ENCODE measurements at regions not wholly inside any gene's neighbourhood (a gene's known extent, or its start where the extent isn't known, plus 50 kb on each side); places are given as distances from the start of the nearest gene placed in this dataset.

GRCh38 chr1:79976287-79976686 is 969.8 kb upstream of the ADGRL4 start:
- no peaks in the 10 kb centered on the region for H3K36me3 ChIP-seq (ENCODE audit: control insufficient read depth in 4 of 4, insufficient read depth in 4 of 4, low read length in 4 of 4)
- no peak overlapping the region for H3K27ac ChIP-seq (ENCODE audit: low read depth in 1 of 2, low read length in 1 of 2)
- no peaks in the 10 kb centered on the region for H3K27me3 ChIP-seq (ENCODE audit: control insufficient read depth in 3 of 3, insufficient read depth in 3 of 3, low read length in 2 of 3)
- no peak overlapping the region for H3K9ac ChIP-seq (ENCODE audit: insufficient read depth in 1 of 2, low read length in 2 of 2)
- peaks cover 0 to 17% (median 0%) of the 10 kb centered on the region in 5 donors for H3K4me1 ChIP-seq (ENCODE audit: control insufficient read depth in 5 of 5, insufficient read depth in 5 of 5, low read length in 5 of 5)
- H3K9me3 ChIP-seq (ENCODE audit: control insufficient read depth in 4 of 4, insufficient read depth in 3 of 4, low read length in 3 of 4), result no peaks in the 10 kb centered on the region
- ATAC-seq (ENCODE audit: insufficient read depth, low FRiP score), result no peak
- H3K4me3 ChIP-seq, result no peak overlapping the region
- WGBS, 2 donors, result 81 to 87% methylated on average over 3 of the region's 3 CpGs
- TF ChIP-seq CTCF (IDR thresholded peaks at IDR 0.05; ENCODE audit: control extremely low read depth, extremely low read depth), result no peak
- no peak for DNase-seq

GRCh38 chr1:79974659-79975058 is 968.1 kb upstream of the ADGRL4 start:
- WGBS, 2 donors, result 92 to 94% methylated on average over 7 of the region's 7 CpGs
- H3K4me3 ChIP-seq, result no peak overlapping the region
- no peaks in the 10 kb centered on the region for H3K9me3 ChIP-seq (ENCODE audit: control insufficient read depth in 4 of 4, insufficient read depth in 3 of 4, low read length in 3 of 4)
- no peak for DNase-seq
- no peak for ATAC-seq (ENCODE audit: insufficient read depth, low FRiP score)
- no peak overlapping the region for H3K9ac ChIP-seq (ENCODE audit: insufficient read depth in 1 of 2, low read length in 2 of 2)
- peaks cover 0 to 7% (median 0%) of the 10 kb centered on the region in 5 donors for H3K4me1 ChIP-seq (ENCODE audit: control insufficient read depth in 5 of 5, insufficient read depth in 5 of 5, low read length in 5 of 5)
- TF ChIP-seq CTCF (IDR thresholded peaks at IDR 0.05; ENCODE audit: control extremely low read depth, extremely low read depth), result no peak
- H3K27me3 ChIP-seq (ENCODE audit: control insufficient read depth in 3 of 3, insufficient read depth in 3 of 3, low read length in 2 of 3), result no peaks in the 10 kb centered on the region
- H3K36me3 ChIP-seq (ENCODE audit: control insufficient read depth in 4 of 4, insufficient read depth in 4 of 4, low read length in 4 of 4), result no peaks in the 10 kb centered on the region
- H3K27ac ChIP-seq (ENCODE audit: low read depth in 1 of 2, low read length in 1 of 2), result no peak overlapping the region

- DNase-seq, result no peak
- H3K27me3 ChIP-seq (ENCODE audit: control insufficient read depth in 3 of 3, insufficient read depth in 3 of 3, low read length in 2 of 3), result no peaks in the 10 kb centered on the region
- no peaks in the 10 kb centered on the region for H3K4me1 ChIP-seq (ENCODE audit: control insufficient read depth in 5 of 5, insufficient read depth in 5 of 5, low read length in 5 of 5)
- ATAC-seq (ENCODE audit: insufficient read depth, low FRiP score), result no peak
- 78 to 83% methylated on average over 2 of the region's 2 CpGs for WGBS, 2 donors
- no peak overlapping the region for H3K27ac ChIP-seq (ENCODE audit: low read depth in 1 of 2, low read length in 1 of 2)
- no peak for TF ChIP-seq CTCF (IDR thresholded peaks at IDR 0.05; ENCODE audit: control extremely low read depth, extremely low read depth)
- H3K9ac ChIP-seq (ENCODE audit: insufficient read depth in 1 of 2, low read length in 2 of 2), result no peak overlapping the region
- no peak overlapping the region for H3K4me3 ChIP-seq
- no peaks in the 10 kb centered on the region for H3K36me3 ChIP-seq (ENCODE audit: control insufficient read depth in 4 of 4, insufficient read depth in 4 of 4, low read length in 4 of 4)
- no peaks in the 10 kb centered on the region for H3K9me3 ChIP-seq (ENCODE audit: control insufficient read depth in 4 of 4, insufficient read depth in 3 of 4, low read length in 3 of 4)
Observed at GRCh38 chr1:79969886-79970285, 963.4 kb upstream of the ADGRL4 start.

- Histone ChIP-seq H3K9me3 (ENCODE audit: control insufficient read depth in 4 of 4, insufficient read depth in 3 of 4, low read length in 3 of 4) (no peaks in the 10 kb centered on the region), H3K4me1 (ENCODE audit: control insufficient read depth in 5 of 5, insufficient read depth in 5 of 5, low read length in 5 of 5) (no peaks in the 10 kb centered on the region), H3K4me3 (no peak overlapping the region), H3K9ac (ENCODE audit: insufficient read depth in 1 of 2, low read length in 2 of 2) (no peak overlapping the region), H3K27me3 (ENCODE audit: control insufficient read depth in 3 of 3, insufficient read depth in 3 of 3, low read length in 2 of 3) (no peaks in the 10 kb centered on the region), H3K27ac (ENCODE audit: low read depth in 1 of 2, low read length in 1 of 2) (no peak overlapping the region), H3K36me3 (ENCODE audit: control insufficient read depth in 4 of 4, insufficient read depth in 4 of 4, low read length in 4 of 4) (no peaks in the 10 kb centered on the region)
- no peak for ATAC-seq (ENCODE audit: insufficient read depth, low FRiP score)
- 74 to 75% methylated on average over 2 of the region's 2 CpGs for WGBS, 2 donors
- no peak for DNase-seq
- no peak for TF ChIP-seq CTCF (IDR thresholded peaks at IDR 0.05; ENCODE audit: control extremely low read depth, extremely low read depth)
Observed at GRCh38 chr1:79966438-79966837, 959.9 kb upstream of the ADGRL4 start.

All from lung (tissue), 11 donors.